ENCODE measurements at regions not wholly inside any gene's neighbourhood (a gene's known extent, or its start where the extent isn't known, plus 50 kb on each side); places are given as distances from the start of the nearest gene placed in this dataset.

GRCh38 chr16:51524555-51525373, 373.7 kb upstream of the SALL1 start:
- H3K9me3 ChIP-seq (ENCODE audit: control insufficient read depth in 1 of 2, insufficient read depth in 1 of 2, low read length in 2 of 2): peaks cover 0 to 11% of the 10 kb centered on the region in 2 experiments
- H3K36me3 Mint-ChIP-seq (ENCODE audit: low read depth): no peaks in the 10 kb centered on the region
- H3K27ac ChIP-seq (ENCODE audit: low read depth in 1 of 2, low read length in 2 of 2): no peak overlapping the region
- no peaks in the 10 kb centered on the region for H3K4me1 Mint-ChIP-seq (ENCODE audit: low read depth)
- H3K27me3 ChIP-seq (ENCODE audit: control insufficient read depth in 1 of 2, insufficient read depth in 2 of 2, low read length in 2 of 2): no peaks in the 10 kb centered on the region
- H3K4me3 ChIP-seq (ENCODE audit: low read length): no peak overlapping the region
- ChIA-PET POLR2A (no interaction called here), CTCF (no interaction called here)
- no peaks in the 10 kb centered on the region for H3K27me3 Mint-ChIP-seq
- no peak overlapping the region for H3K27ac Mint-ChIP-seq
- H3K9me3 Mint-ChIP-seq: peaks cover 11% of the 10 kb centered on the region
- H3K4me3 Mint-ChIP-seq: no peak overlapping the region
- TF ChIP-seq, protein P1, sequence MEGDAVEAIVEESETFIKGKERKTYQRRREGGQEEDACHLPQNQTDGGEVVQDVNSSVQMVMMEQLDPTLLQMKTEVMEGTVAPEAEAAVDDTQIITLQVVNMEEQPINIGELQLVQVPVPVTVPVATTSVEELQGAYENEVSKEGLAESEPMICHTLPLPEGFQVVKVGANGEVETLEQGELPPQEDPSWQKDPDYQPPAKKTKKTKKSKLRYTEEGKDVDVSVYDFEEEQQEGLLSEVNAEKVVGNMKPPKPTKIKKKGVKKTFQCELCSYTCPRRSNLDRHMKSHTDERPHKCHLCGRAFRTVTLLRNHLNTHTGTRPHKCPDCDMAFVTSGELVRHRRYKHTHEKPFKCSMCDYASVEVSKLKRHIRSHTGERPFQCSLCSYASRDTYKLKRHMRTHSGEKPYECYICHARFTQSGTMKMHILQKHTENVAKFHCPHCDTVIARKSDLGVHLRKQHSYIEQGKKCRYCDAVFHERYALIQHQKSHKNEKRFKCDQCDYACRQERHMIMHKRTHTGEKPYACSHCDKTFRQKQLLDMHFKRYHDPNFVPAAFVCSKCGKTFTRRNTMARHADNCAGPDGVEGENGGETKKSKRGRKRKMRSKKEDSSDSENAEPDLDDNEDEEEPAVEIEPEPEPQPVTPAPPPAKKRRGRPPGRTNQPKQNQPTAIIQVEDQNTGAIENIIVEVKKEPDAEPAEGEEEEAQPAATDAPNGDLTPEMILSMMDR (IDR thresholded peaks at IDR 0.05): no peak
- DNase-seq (no peak), ATAC-seq (ENCODE audit: poor library complexity) (no peak)
- H3K4me1 ChIP-seq (ENCODE audit: insufficient read depth, low read length): no peaks in the 10 kb centered on the region
- intact Hi-C loops (cut with DNase I, micrococcal nuclease): no loop called here
- no peaks in the 10 kb centered on the region for H3K36me3 ChIP-seq (ENCODE audit: insufficient read depth, low read length)

- H3K4me1 Mint-ChIP-seq (ENCODE audit: low read depth): no peaks in the 10 kb centered on the region
- no peak overlapping the region for H3K27ac Mint-ChIP-seq
- intact Hi-C loops (cut with DNase I, micrococcal nuclease): no loop called here
- Histone ChIP-seq H3K36me3 (ENCODE audit: insufficient read depth, low read length) (no peaks in the 10 kb centered on the region), H3K4me3 (ENCODE audit: low read length) (no peak overlapping the region), H3K9me3 (ENCODE audit: control insufficient read depth in 1 of 2, insufficient read depth in 1 of 2, low read length in 2 of 2) (peaks cover 0 to 11% of the 10 kb centered on the region in 2 experiments), H3K27me3 (ENCODE audit: control insufficient read depth in 1 of 2, insufficient read depth in 2 of 2, low read length in 2 of 2) (no peaks in the 10 kb centered on the region), H3K4me1 (ENCODE audit: insufficient read depth, low read length) (no peaks in the 10 kb centered on the region), H3K27ac (ENCODE audit: low read depth in 1 of 2, low read length in 2 of 2) (no peak overlapping the region)
- no peak for ATAC-seq (ENCODE audit: poor library complexity)
- no peak overlapping the region for H3K4me3 Mint-ChIP-seq
- POLR2A ChIA-PET: no interaction called here
- DNase-seq: no peak
- peaks cover 11% of the 10 kb centered on the region for H3K9me3 Mint-ChIP-seq
- TF ChIP-seq, protein P1 (IDR thresholded peaks at IDR 0.05): no peak
- H3K27me3 Mint-ChIP-seq: no peaks in the 10 kb centered on the region
- CTCF ChIA-PET: no interaction called here
- H3K36me3 Mint-ChIP-seq (ENCODE audit: low read depth): no peaks in the 10 kb centered on the region
Measured at GRCh38 chr16:51524070-51524469, 373.0 kb upstream of the SALL1 start.

- Histone ChIP-seq H3K4me3 (ENCODE audit: low read length) (no peak overlapping the region), H3K36me3 (ENCODE audit: insufficient read depth, low read length) (no peaks in the 10 kb centered on the region), H3K9me3 (ENCODE audit: control insufficient read depth in 1 of 2, insufficient read depth in 1 of 2, low read length in 2 of 2) (peaks cover 0 to 11% of the 10 kb centered on the region in 2 experiments), H3K4me1 (ENCODE audit: insufficient read depth, low read length) (no peaks in the 10 kb centered on the region), H3K27me3 (ENCODE audit: control insufficient read depth in 1 of 2, insufficient read depth in 2 of 2, low read length in 2 of 2) (no peaks in the 10 kb centered on the region), H3K27ac (ENCODE audit: low read depth in 1 of 2, low read length in 2 of 2) (no peak overlapping the region)
- no peak for ATAC-seq (ENCODE audit: poor library complexity)
- Mint-ChIP-seq H3K27ac (no peak overlapping the region), H3K9me3 (peaks cover 9% of the 10 kb centered on the region), H3K4me1 (ENCODE audit: low read depth) (no peaks in the 10 kb centered on the region), H3K4me3 (no peak overlapping the region), H3K27me3 (no peaks in the 10 kb centered on the region), H3K36me3 (ENCODE audit: low read depth) (no peaks in the 10 kb centered on the region)
- ChIA-PET CTCF (no interaction called here), POLR2A (no interaction called here)
- TF ChIP-seq, protein P1 (IDR thresholded peaks at IDR 0.05): no peak
- intact Hi-C loops (cut with DNase I, micrococcal nuclease): no loop called here
- DNase-seq: no peak
Measured at GRCh38 chr16:51523400-51523799, 372.3 kb upstream of the SALL1 start.
